Lung (tissue), 11 donors: ENCODE measurements at regions not wholly inside any gene's neighbourhood (a gene's known extent, or its start where the extent isn't known, plus 50 kb on each side); places are given as distances from the start of the nearest gene placed in this dataset.

Experiments used
- ATAC-seq: fragments of 200-7000 bp; cut with Tn5 transposase; one replicate; pipeline ENCODE4 v1.9.1; 2020; ENCODE audit warnings: moderate number of reproducible peaks; ENCODE audit not compliant: insufficient read depth, low FRiP score
- DNase-seq, 3 donors: peaks; one replicate each; pipeline ENCODE4 v3.0.0-alpha.2; 2013 to 2017
- H3K27ac ChIP-seq, 2 donors: one replicate each; pipeline ENCODE4 v1.5.1; 2013; ENCODE audit warnings: mild to moderate bottlenecking in 2 of 2, moderate library complexity in 2 of 2, control low read depth in 1 of 2, inconsistent platforms in 1 of 2, low read depth in 1 of 2, low read length in 1 of 2
- H3K27me3 ChIP-seq, 3 donors: one replicate each; pipeline ENCODE4 v1.5.1; 2013; ENCODE audit warnings: low read length in 2 of 3; ENCODE audit not compliant: control insufficient read depth in 3 of 3, insufficient read depth in 3 of 3
- H3K36me3 ChIP-seq, 4 donors: one replicate each; pipeline ENCODE4 v1.5.1; 2013; ENCODE audit warnings: low read length in 4 of 4, mild to moderate bottlenecking in 1 of 4, moderate library complexity in 1 of 4; ENCODE audit not compliant: control insufficient read depth in 4 of 4, insufficient read depth in 4 of 4
- H3K4me1 ChIP-seq, 5 donors: one replicate each; pipeline ENCODE4 v1.5.1; 2013; ENCODE audit warnings: low read length in 5 of 5, mild to moderate bottlenecking in 2 of 5, moderate library complexity in 1 of 5; ENCODE audit not compliant: control insufficient read depth in 5 of 5, insufficient read depth in 5 of 5
- H3K4me3 ChIP-seq: one replicate; pipeline ENCODE4 v1.5.1; 2013; ENCODE audit warnings: mild to moderate bottlenecking, control low read depth, moderate library complexity
- H3K9ac ChIP-seq, 2 donors: one replicate each; pipeline ENCODE4 v1.5.1; 2013; ENCODE audit warnings: low read length in 2 of 2, control low read depth in 1 of 2; ENCODE audit not compliant: insufficient read depth in 1 of 2
- H3K9me3 ChIP-seq, 4 donors: one replicate each; pipeline ENCODE4 v1.5.1; 2013; ENCODE audit warnings: low read length in 3 of 4, mild to moderate bottlenecking in 1 of 4, moderate library complexity in 1 of 4; ENCODE audit not compliant: control insufficient read depth in 4 of 4, insufficient read depth in 3 of 4
- WGBS, 2 donors: extraction: QIAGEN DNeasy Blood & Tissue Kit; methylation state at CpG; one replicate each; pipeline ENCODE4 v1.1.7; 2013; 5-methylcytosine and 5-hydroxymethylcytosine counted together
- TF ChIP-seq, protein P1 (sequence below): IDR thresholded peaks from 2 replicates; pipeline ENCODE4 v1.5.1; 2012; ENCODE audit warnings: mild to moderate bottlenecking; ENCODE audit errors: control extremely low read depth, extremely low read depth
- donor health status: control.
- donor health status: control.
- donor health status: Bipolar disorder and iron deficiency.
- donor health status: healthy.
- donor health status: DM: yes; HTN: yes; CAD: no.

DNA sequence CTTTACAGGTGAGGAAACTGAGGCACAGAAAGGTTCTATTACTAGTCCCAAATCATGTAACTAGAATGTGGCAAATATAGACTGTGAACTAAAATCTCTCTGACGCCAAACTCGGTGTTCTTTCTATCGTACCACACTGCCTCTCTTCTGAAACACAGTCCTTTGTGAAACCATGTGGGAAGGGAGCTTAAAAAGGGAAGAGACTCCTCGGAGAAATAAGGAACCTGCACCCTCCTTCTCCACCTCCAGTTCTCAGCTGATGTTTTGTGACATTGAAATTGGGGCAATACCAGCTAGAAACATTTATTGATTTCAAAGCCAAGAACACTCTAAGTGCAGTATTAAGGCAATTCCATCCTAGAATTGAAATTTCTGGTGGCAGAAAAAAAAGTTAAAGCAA lies 76.4 kb upstream of the DRD2 start:
- Histone ChIP-seq H3K9me3 (no peaks in the 10 kb centered on the region), H3K36me3 (no peaks in the 10 kb centered on the region), H3K4me1 (peaks cover 0 to 3% (median 0%) of the 10 kb centered on the region in 5 donors), H3K9ac (no peak overlapping the region), H3K27me3 (no peaks in the 10 kb centered on the region), H3K4me3 (no peak overlapping the region), H3K27ac (no peak overlapping the region)
- no peak for ATAC-seq
- 68 to 77% methylated on average over 4 of the region's 4 CpGs for WGBS, 2 donors
- TF ChIP-seq, protein P1, sequence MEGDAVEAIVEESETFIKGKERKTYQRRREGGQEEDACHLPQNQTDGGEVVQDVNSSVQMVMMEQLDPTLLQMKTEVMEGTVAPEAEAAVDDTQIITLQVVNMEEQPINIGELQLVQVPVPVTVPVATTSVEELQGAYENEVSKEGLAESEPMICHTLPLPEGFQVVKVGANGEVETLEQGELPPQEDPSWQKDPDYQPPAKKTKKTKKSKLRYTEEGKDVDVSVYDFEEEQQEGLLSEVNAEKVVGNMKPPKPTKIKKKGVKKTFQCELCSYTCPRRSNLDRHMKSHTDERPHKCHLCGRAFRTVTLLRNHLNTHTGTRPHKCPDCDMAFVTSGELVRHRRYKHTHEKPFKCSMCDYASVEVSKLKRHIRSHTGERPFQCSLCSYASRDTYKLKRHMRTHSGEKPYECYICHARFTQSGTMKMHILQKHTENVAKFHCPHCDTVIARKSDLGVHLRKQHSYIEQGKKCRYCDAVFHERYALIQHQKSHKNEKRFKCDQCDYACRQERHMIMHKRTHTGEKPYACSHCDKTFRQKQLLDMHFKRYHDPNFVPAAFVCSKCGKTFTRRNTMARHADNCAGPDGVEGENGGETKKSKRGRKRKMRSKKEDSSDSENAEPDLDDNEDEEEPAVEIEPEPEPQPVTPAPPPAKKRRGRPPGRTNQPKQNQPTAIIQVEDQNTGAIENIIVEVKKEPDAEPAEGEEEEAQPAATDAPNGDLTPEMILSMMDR, result no peak
- no peak for DNase-seq

DNA sequence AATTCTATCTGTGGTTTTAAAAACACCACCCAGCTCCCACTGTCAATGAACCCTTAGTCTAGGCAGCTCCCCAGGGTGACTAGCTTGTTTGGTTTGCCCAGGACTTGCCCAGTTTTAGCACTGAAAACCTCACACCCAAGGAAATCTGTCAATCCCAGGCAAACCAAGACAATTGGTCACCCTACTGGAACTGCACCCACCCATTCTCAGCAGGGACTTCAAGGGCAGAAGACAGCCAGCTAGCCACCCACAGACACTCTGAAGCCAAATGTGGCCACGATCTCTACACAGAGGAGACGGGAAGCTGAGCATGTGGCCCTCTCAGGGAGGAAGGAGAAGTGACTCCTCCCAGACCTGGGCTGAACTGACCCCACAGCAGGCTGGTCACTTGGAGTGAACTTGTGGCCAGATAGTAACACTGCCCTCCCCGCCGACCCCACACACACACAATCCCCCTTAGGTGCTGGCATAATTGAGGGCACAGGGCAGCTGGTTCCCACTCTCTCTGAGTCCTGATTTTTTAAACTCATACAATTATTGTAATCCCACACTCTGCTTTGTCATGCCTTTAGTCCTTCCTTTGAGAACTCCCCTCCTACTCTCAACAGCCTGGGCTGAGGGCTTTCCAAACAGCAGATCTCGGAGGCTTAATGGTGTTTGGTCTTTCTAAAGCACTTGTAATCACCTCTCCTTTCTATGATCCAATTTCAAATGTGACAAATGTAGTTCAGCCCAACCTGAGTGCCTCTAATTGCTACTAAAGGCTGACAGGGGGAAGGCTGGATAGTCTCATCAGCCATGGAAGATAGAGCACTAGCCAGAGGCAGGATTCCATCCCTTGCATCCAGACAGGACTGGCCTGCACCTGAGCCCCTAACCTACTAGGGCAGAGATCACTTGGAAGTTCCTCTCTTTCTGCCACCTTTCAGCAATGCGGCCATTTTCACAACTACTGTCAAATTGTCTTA lies 74.7 kb upstream of the DRD2 start:
- Histone ChIP-seq H3K4me3 (no peak overlapping the region), H3K9me3 (no peaks in the 10 kb centered on the region), H3K27ac (no peak overlapping the region), H3K4me1 (no peaks in the 10 kb centered on the region), H3K36me3 (no peaks in the 10 kb centered on the region), H3K27me3 (peaks cover 0 to 2% (median 0%) of the 10 kb centered on the region in 3 donors), H3K9ac (no peak overlapping the region)
- peak in 1 of 3 donors; percentile 6 for DNase-seq
- ATAC-seq, result no peak
- WGBS, 2 donors, result 66 to 72% methylated on average over 6 of the region's 6 CpGs
- TF ChIP-seq, protein P1, result no peak

DNA sequence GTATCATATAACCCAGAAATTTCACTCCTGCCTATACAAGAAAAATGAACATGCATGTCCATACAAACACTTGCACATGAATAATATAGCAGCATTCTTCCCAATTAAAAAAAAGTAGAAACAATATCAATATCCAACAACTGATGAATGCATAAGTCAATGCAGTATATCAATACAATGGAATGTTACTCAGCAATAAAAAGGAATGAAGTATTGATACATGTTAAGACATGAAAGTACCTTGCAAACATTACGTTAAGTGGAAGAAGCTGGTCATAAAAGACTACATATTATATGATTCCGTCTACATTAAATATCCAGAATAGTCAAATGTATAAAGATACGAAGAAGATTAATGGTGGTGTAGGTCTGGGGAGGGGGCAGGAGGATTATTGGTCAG lies 73.9 kb upstream of the DRD2 start:
- no peak overlapping the region for H3K27ac ChIP-seq
- no peaks in the 10 kb centered on the region for H3K36me3 ChIP-seq
- peaks cover 0 to 2% (median 0%) of the 10 kb centered on the region in 3 donors for H3K27me3 ChIP-seq
- no peaks in the 10 kb centered on the region for H3K9me3 ChIP-seq
- TF ChIP-seq, protein P1, result no peak
- H3K9ac ChIP-seq, result no peak overlapping the region
- DNase-seq, result no peak
- 89 to 98% methylated on average over 3 of the region's 3 CpGs for WGBS, 2 donors
- ATAC-seq, result no peak
- H3K4me3 ChIP-seq, result no peak overlapping the region
- no peaks in the 10 kb centered on the region for H3K4me1 ChIP-seq
